C4-2B (cell line): ENCODE measurements at regions not wholly inside any gene's neighbourhood (a gene's known extent, or its start where the extent isn't known, plus 50 kb on each side); places are given as distances from the start of the nearest gene placed in this dataset.

Source experiments
- H3K27ac ChIP-seq: fragments of 450-650 bp; 2 replicates; pipeline ENCODE4 v1.5.1; 2017
- ZFX ChIP-seq: fragments of 450-650 bp; IDR thresholded peaks from 2 replicates; pipeline ENCODE4 v1.6.1; 2017
- TF ChIP-seq, protein P1 (sequence below): fragments of 450-650 bp; conservative IDR thresholded peaks from 2 replicates; pipeline ENCODE4 v1.5.1; 2017; ENCODE audit warnings: mild to moderate bottlenecking

- no peak overlapping the region for H3K27ac ChIP-seq
Measured at GRCh38 chr22:22743128-22743760, 98.8 kb downstream of the GGTLC2 start.

GRCh38 chr22:22744412-22745224 lies 100.2 kb downstream of the GGTLC2 start:
- H3K27ac ChIP-seq = no peak overlapping the region
- no peak for TF ChIP-seq ZFX
- TF ChIP-seq, protein P1, sequence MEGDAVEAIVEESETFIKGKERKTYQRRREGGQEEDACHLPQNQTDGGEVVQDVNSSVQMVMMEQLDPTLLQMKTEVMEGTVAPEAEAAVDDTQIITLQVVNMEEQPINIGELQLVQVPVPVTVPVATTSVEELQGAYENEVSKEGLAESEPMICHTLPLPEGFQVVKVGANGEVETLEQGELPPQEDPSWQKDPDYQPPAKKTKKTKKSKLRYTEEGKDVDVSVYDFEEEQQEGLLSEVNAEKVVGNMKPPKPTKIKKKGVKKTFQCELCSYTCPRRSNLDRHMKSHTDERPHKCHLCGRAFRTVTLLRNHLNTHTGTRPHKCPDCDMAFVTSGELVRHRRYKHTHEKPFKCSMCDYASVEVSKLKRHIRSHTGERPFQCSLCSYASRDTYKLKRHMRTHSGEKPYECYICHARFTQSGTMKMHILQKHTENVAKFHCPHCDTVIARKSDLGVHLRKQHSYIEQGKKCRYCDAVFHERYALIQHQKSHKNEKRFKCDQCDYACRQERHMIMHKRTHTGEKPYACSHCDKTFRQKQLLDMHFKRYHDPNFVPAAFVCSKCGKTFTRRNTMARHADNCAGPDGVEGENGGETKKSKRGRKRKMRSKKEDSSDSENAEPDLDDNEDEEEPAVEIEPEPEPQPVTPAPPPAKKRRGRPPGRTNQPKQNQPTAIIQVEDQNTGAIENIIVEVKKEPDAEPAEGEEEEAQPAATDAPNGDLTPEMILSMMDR = no peak

More at GRCh38 chr22:22743128-22743760, 98.8 kb downstream of the GGTLC2 start:
- TF ChIP-seq ZFX = no peak
- TF ChIP-seq, protein P1 = no peak

- TF ChIP-seq, protein P1 = peak; percentile 93
- TF ChIP-seq ZFX = no peak
- H3K27ac ChIP-seq = no peak overlapping the region
Measured at GRCh38 chr22:22745225-22746060, 101.0 kb downstream of the GGTLC2 start.

- H3K27ac ChIP-seq = no peak overlapping the region
- TF ChIP-seq, protein P1 = no peak
- TF ChIP-seq ZFX = no peak
Measured at GRCh38 chr22:22746061-22746962, 101.9 kb downstream of the GGTLC2 start.

DNA sequence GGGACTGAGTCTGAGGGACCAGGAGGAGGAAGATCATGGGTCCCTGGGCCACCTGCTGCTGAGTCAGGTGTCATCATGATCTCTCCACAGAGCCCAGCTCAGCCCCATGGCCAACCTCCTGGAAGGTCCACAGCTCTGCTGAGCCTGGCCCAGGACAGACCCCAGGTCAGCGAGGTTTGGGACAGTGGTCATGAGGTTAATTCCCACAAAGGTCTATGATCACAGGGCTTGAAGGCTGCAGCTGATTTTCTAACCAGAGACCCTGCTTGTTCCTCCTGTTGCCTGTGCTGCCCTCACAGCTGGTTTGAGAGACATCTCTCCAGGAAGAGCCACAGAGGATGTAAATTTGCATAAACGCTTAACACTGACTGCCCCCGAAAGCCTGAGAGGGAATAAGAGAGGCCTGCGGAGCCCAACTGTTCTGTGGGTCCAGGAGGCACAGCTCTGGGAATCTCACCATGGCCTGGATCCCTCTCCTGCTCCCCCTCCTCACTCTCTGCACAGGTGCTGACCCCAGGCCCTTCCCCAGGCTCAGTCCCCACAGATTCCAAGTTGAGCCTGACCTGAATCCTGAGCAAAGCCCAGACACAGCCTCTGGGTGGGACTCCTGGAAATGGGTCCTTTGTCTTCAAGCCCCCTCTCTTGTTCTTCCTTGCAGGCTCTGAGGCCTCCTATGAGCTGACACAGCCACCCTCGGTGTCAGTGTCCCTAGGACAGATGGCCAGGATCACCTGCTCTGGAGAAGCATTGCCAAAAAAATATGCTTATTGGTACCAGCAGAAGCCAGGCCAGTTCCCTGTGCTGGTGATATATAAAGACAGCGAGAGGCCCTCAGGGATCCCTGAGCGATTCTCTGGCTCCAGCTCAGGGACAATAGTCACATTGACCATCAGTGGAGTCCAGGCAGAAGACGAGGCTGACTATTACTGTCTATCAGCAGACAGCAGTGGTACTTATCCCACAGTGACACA lies 102.8 kb downstream of the GGTLC2 start:
- H3K27ac ChIP-seq = no peak overlapping the region
- no peak for TF ChIP-seq ZFX
- TF ChIP-seq, protein P1 = no peak

GRCh38 chr22:22748297-22748743 lies 103.9 kb downstream of the GGTLC2 start:
- H3K27ac ChIP-seq = no peak overlapping the region
- no peak for TF ChIP-seq ZFX
- TF ChIP-seq, protein P1 = peak; percentile 84
